Left ventricle myocardium inferior (tissue), 1 donor: ENCODE measurements at regions not wholly inside any gene's neighbourhood (a gene's known extent, or its start where the extent isn't known, plus 50 kb on each side); places are given as distances from the start of the nearest gene placed in this dataset.

ENCODE experiments used
- DNase-seq: peaks from one replicate; pipeline ENCODE4 v3.0.0-alpha.2; 2020
- H3K27ac ChIP-seq: fragments of 200-600 bp; replicated peaks from 2 replicates; pipeline ENCODE4 v1.8.0; 2021
- H3K27me3 ChIP-seq: fragments of 200-600 bp; 2 replicates; pipeline ENCODE4 v1.8.0; 2021; ENCODE audit warnings: low read depth
- H3K36me3 ChIP-seq: fragments of 200-600 bp; 2 replicates; pipeline ENCODE4 v1.8.0; 2021
- H3K4me1 ChIP-seq: fragments of 200-600 bp; 2 replicates; pipeline ENCODE4 v1.8.0; 2021
- H3K4me3 ChIP-seq: fragments of 200-600 bp; 2 replicates; pipeline ENCODE4 v1.8.0; 2021; ENCODE audit warnings: mild to moderate bottlenecking, moderate library complexity
- H3K9me3 ChIP-seq: fragments of 200-600 bp; replicated peaks from 2 replicates; pipeline ENCODE4 v1.8.0; 2021
- CTCF ChIP-seq: fragments of 200-600 bp; IDR thresholded peaks from 2 replicates; pipeline ENCODE4 v1.8.0; 2021; ENCODE audit warnings: antibody characterized with exemption, mild to moderate bottlenecking, borderline replicate concordance
- intact Hi-C: fragments of 100-400 bp; cut with micrococcal nuclease; formaldehyde crosslinking; loops from one replicate; pipeline ENCODE4 v1.11.0; 2022
- donor health status: DM: no; HTN: yes; CAD: no; lungs with severe emphysema.

- DNase-seq: no peak
- Histone ChIP-seq H3K27me3 (no peaks in the 10 kb centered on the region), H3K36me3 (no peaks in the 10 kb centered on the region), H3K27ac (no peak overlapping the region), H3K4me1 (no peaks in the 10 kb centered on the region), H3K9me3 (peaks cover 19% of the 10 kb centered on the region), H3K4me3 (no peak overlapping the region)
- intact Hi-C loops: no loop called here
- TF ChIP-seq CTCF: no peak
These were observed 99.2 kb upstream of the KCNJ16 start for GRCh38 chr17:69975808-69976207.

- H3K36me3 ChIP-seq: no peaks in the 10 kb centered on the region
- intact Hi-C loops: no loop called here
- H3K9me3 ChIP-seq: peaks cover 19% of the 10 kb centered on the region
- H3K27me3 ChIP-seq: no peaks in the 10 kb centered on the region
- H3K4me3 ChIP-seq: no peak overlapping the region
- DNase-seq: no peak
- no peaks in the 10 kb centered on the region for H3K4me1 ChIP-seq
- H3K27ac ChIP-seq: no peak overlapping the region
- TF ChIP-seq CTCF: no peak
These were observed 96.9 kb upstream of the KCNJ16 start for GRCh38 chr17:69978056-69978646.

- Histone ChIP-seq H3K4me1 (no peaks in the 10 kb centered on the region), H3K9me3 (no peaks in the 10 kb centered on the region), H3K36me3 (no peaks in the 10 kb centered on the region), H3K4me3 (no peak overlapping the region), H3K27ac (no peak overlapping the region), H3K27me3 (no peaks in the 10 kb centered on the region)
- DNase-seq: no peak
- TF ChIP-seq CTCF: no peak
- intact Hi-C loops: no loop called here
These were observed 93.6 kb upstream of the KCNJ16 start for GRCh38 chr17:69981441-69981840.

- H3K27me3 ChIP-seq: no peaks in the 10 kb centered on the region
- peaks cover 10% of the 10 kb centered on the region for H3K4me1 ChIP-seq
- H3K27ac ChIP-seq: no peak overlapping the region
- intact Hi-C loops: no loop called here
- no peak for TF ChIP-seq CTCF
- H3K36me3 ChIP-seq: no peaks in the 10 kb centered on the region
- peaks cover 18% of the 10 kb centered on the region for H3K9me3 ChIP-seq
- H3K4me3 ChIP-seq: no peak overlapping the region
- DNase-seq: no peak
These were observed 79.5 kb upstream of the KCNJ16 start for GRCh38 chr17:69995476-69995875.

GRCh38 chr17:69997332-69997731, 77.7 kb upstream of the KCNJ16 start:
- Histone ChIP-seq H3K4me3 (no peak overlapping the region), H3K9me3 (peaks cover 18% of the 10 kb centered on the region), H3K4me1 (peaks cover 3% of the 10 kb centered on the region), H3K27me3 (no peaks in the 10 kb centered on the region), H3K36me3 (no peaks in the 10 kb centered on the region), H3K27ac (no peak overlapping the region)
- intact Hi-C loops: no loop called here
- TF ChIP-seq CTCF: no peak
- no peak for DNase-seq
